T-cell (primary cell): ENCODE measurements at regions not wholly inside any gene's neighbourhood (a gene's known extent, or its start where the extent isn't known, plus 50 kb on each side); places are given as distances from the start of the nearest gene placed in this dataset.
"Not testable (repeated sequence)": the region's sequence is repeated elsewhere in the genome, so short reads cannot be mapped to it uniquely, and the experiment has no call there.

Experiments used
- ATAC-seq, 4 experiments: fragments of 200-7000 bp in 3 of 4; fragments of 150-1000 bp in 1 of 4; cut with Tn5 transposase; replicated peaks in 1 of 4; 1 replicate in 3 of 4; 2 replicates in 1 of 4; pipeline ENCODE4 v1.10.0; 2021; ENCODE audit warnings: moderate library complexity in 3 of 4, mild to moderate bottlenecking in 2 of 4, moderate number of reproducible peaks in 1 of 4
- CTCF ChIA-PET, 2 donors: fragments of 300-600 bp; sonication (Branson Sonifier 250); formaldehyde crosslinking; loops; one replicate each; lab custom pipeline; 2022; ENCODE audit warnings: antibody characterized with exemption in 2 of 2; lab: Charles Lee
- POLR2A ChIA-PET, 2 donors: fragments of 300-600 bp; sonication (Branson Sonifier 250); formaldehyde crosslinking; loops; one replicate each; lab custom pipeline; 2022; ENCODE audit warnings: antibody characterized with exemption in 2 of 2; lab: Charles Lee
- DNase-seq, 35 experiments: peaks; one replicate each; pipeline versions ENCODE4 v3.0.0 to v3.0.0-alpha.2; 2013 to 2023
- H3K27ac ChIP-seq: one replicate; pipeline ENCODE4 v1.5.1; 2013; ENCODE audit warnings: low read length
- H3K27me3 ChIP-seq, 2 experiments: replicated peaks in 1 of 2; 1 replicate in 1 of 2; 2 replicates in 1 of 2; pipeline versions ENCODE4 v1.6.1 to v1.7.0; 2013; ENCODE audit warnings: low read length in 1 of 2, mixed read lengths in 1 of 2; ENCODE audit not compliant: control insufficient read depth in 2 of 2, insufficient read depth in 2 of 2; ENCODE audit errors: extremely low read depth in 1 of 2
- H3K36me3 ChIP-seq, 2 donors: 1 replicate in 1 of 2; 2 replicates in 1 of 2; pipeline versions ENCODE4 v1.6.1 to v1.7.0; 2013; ENCODE audit warnings: low read length in 1 of 2; ENCODE audit not compliant: control insufficient read depth in 2 of 2, insufficient read depth in 1 of 2; ENCODE audit errors: extremely low read depth in 1 of 2
- H3K4me1 ChIP-seq, 2 experiments: 1 replicate in 1 of 2; 2 replicates in 1 of 2; pipeline versions ENCODE4 v1.6.1 to v1.7.0; 2013; ENCODE audit warnings: low read length in 2 of 2, mixed read lengths in 1 of 2; ENCODE audit not compliant: insufficient read depth in 2 of 2, control insufficient read depth in 1 of 2; ENCODE audit errors: extremely low read depth in 1 of 2
- H3K4me3 ChIP-seq, 2 donors: 1 replicate in 1 of 2; 2 replicates in 1 of 2; pipeline versions ENCODE4 v1.5.1 to v1.7.0; 2013; ENCODE audit warnings: mild to moderate bottlenecking in 2 of 2, low read length in 1 of 2, moderate library complexity in 1 of 2; ENCODE audit not compliant: control insufficient read depth in 1 of 2; ENCODE audit errors: extremely low read depth in 1 of 2
- H3K9me3 ChIP-seq: 2 replicates; pipeline ENCODE4 v1.7.0; 2013
- H3K27ac Mint-ChIP-seq, 2 donors: one replicate each; pipeline ENCODE4 v1.8.0; 2020 to 2021; ENCODE audit warnings: mild to moderate bottlenecking in 2 of 2, mixed read lengths in 2 of 2
- H3K27me3 Mint-ChIP-seq, 2 donors: one replicate each; pipeline ENCODE4 v1.8.0; 2021 to 2022; ENCODE audit warnings: mixed read lengths in 2 of 2
- H3K36me3 Mint-ChIP-seq: one replicate; pipeline ENCODE4 v1.8.0; 2021; ENCODE audit warnings: mixed read lengths
- H3K4me1 Mint-ChIP-seq, 3 donors: one replicate each; pipeline ENCODE4 v1.8.0; 2020 to 2022; ENCODE audit warnings: mixed read lengths in 3 of 3, mild to moderate bottlenecking in 1 of 3
- H3K4me3 Mint-ChIP-seq, 3 donors: one replicate each; pipeline ENCODE4 v1.8.0; 2020 to 2022; ENCODE audit warnings: mild to moderate bottlenecking in 3 of 3, mixed read lengths in 3 of 3, moderate library complexity in 3 of 3
- H3K9me3 Mint-ChIP-seq, 3 donors: one replicate each; pipeline ENCODE4 v1.8.0; 2020 to 2022; ENCODE audit warnings: mixed read lengths in 3 of 3
- WGBS: methylation state at CpG from one replicate; pipeline ENCODE4 v1.1.5; 2013; ENCODE audit warnings: missing lambda C conversion rate; ENCODE audit not compliant: insufficient coverage; 5-methylcytosine and 5-hydroxymethylcytosine counted together

DNA sequence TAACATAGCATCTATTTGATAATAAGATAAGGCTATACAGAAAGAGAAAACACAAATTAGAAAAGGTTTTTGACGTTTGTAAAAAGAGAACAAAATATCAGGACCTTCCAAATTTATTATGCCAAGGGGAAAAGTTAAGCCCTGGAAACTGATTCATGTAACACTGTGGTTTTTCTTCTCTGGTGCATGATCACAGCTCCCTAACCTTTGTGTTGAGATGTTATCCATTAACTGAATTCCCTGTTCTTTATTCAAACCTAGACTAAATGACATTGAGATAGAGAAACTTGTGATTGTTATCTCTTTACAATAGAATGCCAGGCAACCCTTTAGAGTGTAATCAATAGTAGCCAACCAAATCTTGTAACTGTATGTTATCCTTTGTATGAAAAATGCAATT lies 141.5 kb upstream of the NRG3 start:
- WGBS = no CpG with 5 or more reads among the region's 1 CpG
- POLR2A ChIA-PET = no interaction called here
- no peaks in the 10 kb centered on the region for H3K9me3 ChIP-seq
- no peaks in the 10 kb centered on the region for H3K4me1 Mint-ChIP-seq
- no peak for DNase-seq
- H3K4me3 Mint-ChIP-seq = no peak overlapping the region
- no peaks in the 10 kb centered on the region for H3K36me3 Mint-ChIP-seq
- H3K9me3 Mint-ChIP-seq = peaks cover 3 to 19% (median 8%) of the 10 kb centered on the region in 3 donors
- no peak overlapping the region for H3K27ac ChIP-seq
- CTCF ChIA-PET = no interaction called here
- no peak overlapping the region for H3K27ac Mint-ChIP-seq
- no peaks in the 10 kb centered on the region for H3K36me3 ChIP-seq
- H3K4me1 ChIP-seq = no peaks in the 10 kb centered on the region
- no peaks in the 10 kb centered on the region for H3K27me3 Mint-ChIP-seq
- no peak overlapping the region for H3K4me3 ChIP-seq
- ATAC-seq = no peak
- H3K27me3 ChIP-seq = no peaks in the 10 kb centered on the region

DNA sequence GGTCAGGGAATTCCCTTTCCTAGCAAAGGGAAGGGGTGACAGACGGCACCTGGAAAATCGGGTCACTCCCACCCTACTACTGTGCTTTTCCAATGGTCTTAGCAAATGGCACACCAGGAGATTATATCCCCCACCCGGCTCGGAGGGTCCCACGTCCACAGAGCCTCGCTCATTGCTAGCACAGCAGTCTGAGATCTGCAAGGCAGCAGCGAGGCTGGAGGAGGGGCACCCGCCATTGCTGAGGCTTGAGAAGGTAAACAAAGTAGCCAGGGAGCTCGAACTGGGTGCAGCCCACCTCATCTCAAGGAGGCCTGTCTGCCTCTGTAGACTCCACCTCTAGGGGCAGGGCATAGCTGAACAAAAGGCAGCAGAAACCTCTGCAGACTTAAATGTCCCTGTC lies 139.8 kb upstream of the NRG3 start:
- 100% methylated on average over 2 of the region's 9 CpGs for WGBS
- H3K4me1 Mint-ChIP-seq, H3K27me3 ChIP-seq, H3K4me3 ChIP-seq, POLR2A ChIA-PET, H3K36me3 Mint-ChIP-seq, H3K36me3 ChIP-seq, DNase-seq, H3K27me3 Mint-ChIP-seq, ATAC-seq, H3K4me1 ChIP-seq, H3K9me3 ChIP-seq, H3K27ac ChIP-seq, H3K4me3 Mint-ChIP-seq, CTCF ChIA-PET, H3K27ac Mint-ChIP-seq: not testable (repeated sequence)
- H3K9me3 Mint-ChIP-seq = peaks cover 3 to 26% (median 11%) of the 10 kb centered on the region in 3 donors

DNA sequence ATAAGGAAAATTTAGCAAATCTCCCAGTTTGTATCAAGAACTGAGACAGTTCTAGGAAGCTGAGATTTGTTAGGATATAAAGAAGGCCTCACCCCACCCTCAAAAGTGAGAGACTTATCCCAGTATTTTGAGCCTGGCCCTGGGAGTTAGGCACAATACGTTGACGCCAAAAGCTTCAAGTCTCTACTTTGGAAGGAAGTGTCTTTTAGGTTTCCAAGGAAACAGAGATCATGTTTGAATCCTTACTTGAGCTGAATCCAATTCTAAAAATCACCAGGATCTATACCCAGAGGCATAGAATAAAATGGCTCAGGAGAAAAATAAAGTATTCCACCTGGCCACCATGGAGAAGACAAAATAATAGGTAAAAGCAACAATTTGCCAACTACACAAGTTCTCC lies 115.9 kb upstream of the NRG3 start:
- ChIA-PET POLR2A (no interaction called here), CTCF (no interaction called here)
- WGBS = no CpG with 5 or more reads among the region's 2 CpGs

DNA sequence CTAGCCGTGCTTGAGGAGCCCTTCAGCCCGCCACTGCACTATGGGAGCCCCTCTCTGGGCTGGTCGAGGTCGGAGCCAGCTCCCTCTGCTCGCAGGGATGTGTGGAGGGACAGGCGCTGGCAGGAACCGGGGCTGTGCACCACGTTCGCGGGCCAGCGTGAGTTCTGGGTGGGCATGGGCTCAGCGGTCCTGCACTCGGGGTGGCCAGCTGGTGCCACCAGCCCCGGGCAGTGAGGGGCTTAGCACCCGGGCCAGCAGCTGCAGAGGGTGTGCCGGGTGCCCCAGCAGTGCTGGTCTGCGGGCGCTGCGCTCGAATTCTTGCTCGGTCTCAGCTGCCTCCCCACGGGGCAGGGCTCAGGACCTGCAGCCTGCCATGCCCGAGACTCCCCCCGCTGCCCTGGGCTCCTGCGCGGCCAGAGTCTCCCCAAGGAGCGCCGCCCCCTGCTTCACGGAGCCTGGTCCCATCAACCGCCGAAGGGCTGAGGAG lies 90.8 kb upstream of the NRG3 start:
- Mint-ChIP-seq H3K4me3 (no peak overlapping the region), H3K4me1 (no peaks in the 10 kb centered on the region), H3K9me3 (peaks cover 0 to 4% (median 0%) of the 10 kb centered on the region in 3 donors), H3K27ac (no peak overlapping the region), H3K27me3 (no peaks in the 10 kb centered on the region), H3K36me3 (no peaks in the 10 kb centered on the region)
- ChIA-PET POLR2A (no interaction called here), CTCF (no interaction called here)
- DNase-seq = no peak
- WGBS = 83% methylated on average over 31 of the region's 31 CpGs
- H3K27me3 ChIP-seq = no peaks in the 10 kb centered on the region
- H3K9me3 ChIP-seq = no peaks in the 10 kb centered on the region
- H3K27ac ChIP-seq = no peak overlapping the region
- H3K4me3 ChIP-seq = no peak overlapping the region
- H3K36me3 ChIP-seq = no peaks in the 10 kb centered on the region
- H3K4me1 ChIP-seq = no peaks in the 10 kb centered on the region
- no peak for ATAC-seq

More for the DNA sequence above, 115.9 kb upstream of the NRG3 start:
- Histone ChIP-seq H3K4me3 (no peak overlapping the region), H3K27ac (no peak overlapping the region), H3K36me3 (no peaks in the 10 kb centered on the region), H3K4me1 (no peaks in the 10 kb centered on the region), H3K9me3 (no peaks in the 10 kb centered on the region), H3K27me3 (no peaks in the 10 kb centered on the region)
- Mint-ChIP-seq H3K27ac (no peak overlapping the region), H3K36me3 (no peaks in the 10 kb centered on the region), H3K4me1 (no peaks in the 10 kb centered on the region), H3K27me3 (no peaks in the 10 kb centered on the region), H3K4me3 (no peak overlapping the region), H3K9me3 (peaks cover 5 to 8% (median 7%) of the 10 kb centered on the region in 3 donors)
- DNase-seq (no peak), ATAC-seq (no peak)

DNA sequence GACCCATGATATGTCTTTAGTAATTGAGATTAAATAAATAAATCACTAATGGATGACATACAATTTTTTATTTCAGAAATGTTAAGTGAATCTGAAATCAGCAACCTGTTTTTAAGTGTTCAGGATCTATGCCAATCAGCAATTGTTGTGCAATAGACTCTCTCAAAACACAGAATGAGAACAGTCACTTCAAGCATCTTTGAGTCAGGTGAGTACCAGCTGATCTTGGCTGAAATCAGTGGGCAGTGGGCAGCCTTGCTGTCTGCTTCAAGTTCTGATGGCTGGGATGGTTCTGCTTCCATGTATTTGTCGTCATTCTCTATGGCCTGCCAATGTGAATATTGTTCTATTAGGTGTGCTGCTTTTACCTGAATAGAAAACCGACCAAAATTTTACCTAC lies 82.3 kb upstream of the NRG3 start:
- WGBS = no CpG with 5 or more reads among the region's 2 CpGs

DNA sequence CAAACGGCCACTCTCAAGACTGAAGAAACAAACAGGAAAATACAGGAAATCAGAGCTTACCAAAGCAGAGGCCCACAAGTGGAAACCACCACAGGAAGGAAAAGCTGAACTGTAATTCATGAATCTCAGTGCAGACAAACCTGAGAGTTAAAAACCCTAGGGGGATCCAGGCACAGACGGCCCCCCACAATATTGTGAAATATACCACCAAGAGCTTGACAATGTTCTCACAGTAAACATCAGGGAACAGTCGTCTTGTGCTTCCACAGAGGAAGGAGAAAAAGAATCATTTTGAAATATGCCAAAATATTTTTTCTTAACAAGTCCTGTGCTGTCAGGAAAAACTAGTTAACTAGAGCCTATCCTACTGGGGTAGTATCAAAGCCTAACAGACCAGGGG lies 68.2 kb upstream of the NRG3 start:
- no peaks in the 10 kb centered on the region for H3K4me1 ChIP-seq
- ATAC-seq (no peak), DNase-seq (no peak)
- WGBS = no CpG with 5 or more reads among the region's 3 CpGs
- no peaks in the 10 kb centered on the region for H3K36me3 Mint-ChIP-seq
- H3K27ac ChIP-seq = no peak overlapping the region
- H3K9me3 Mint-ChIP-seq = peaks cover 13 to 45% (median 16%) of the 10 kb centered on the region in 3 donors
- no peak overlapping the region for H3K27ac Mint-ChIP-seq
- ChIA-PET CTCF (no interaction called here), POLR2A (interaction anchor here in 1 of 2 donors (0.7 kb wide), 1 partner anchor 1151 kb away, joined by 5 read pairs; no protein-coding TSS in a partner anchor)
- no peak overlapping the region for H3K4me3 Mint-ChIP-seq
- H3K27me3 Mint-ChIP-seq = no peaks in the 10 kb centered on the region
- no peaks in the 10 kb centered on the region for H3K4me1 Mint-ChIP-seq
- peaks cover 3% of the 10 kb centered on the region for H3K9me3 ChIP-seq
- H3K27me3 ChIP-seq = no peaks in the 10 kb centered on the region
- no peak overlapping the region for H3K4me3 ChIP-seq
- H3K36me3 ChIP-seq = no peaks in the 10 kb centered on the region

More for the DNA sequence above, 82.3 kb upstream of the NRG3 start:
- Mint-ChIP-seq H3K9me3 (no peaks in the 10 kb centered on the region), H3K27ac (no peak overlapping the region), H3K27me3 (no peaks in the 10 kb centered on the region), H3K36me3 (no peaks in the 10 kb centered on the region), H3K4me1 (no peaks in the 10 kb centered on the region), H3K4me3 (no peak overlapping the region)
- H3K36me3 ChIP-seq = no peaks in the 10 kb centered on the region
- ChIA-PET POLR2A (no interaction called here), CTCF (no interaction called here)
- ATAC-seq = no peak
- H3K4me3 ChIP-seq = no peak overlapping the region
- no peaks in the 10 kb centered on the region for H3K4me1 ChIP-seq
- H3K27ac ChIP-seq = no peak overlapping the region
- H3K9me3 ChIP-seq = no peaks in the 10 kb centered on the region
- DNase-seq = no peak
- H3K27me3 ChIP-seq = no peaks in the 10 kb centered on the region

DNA sequence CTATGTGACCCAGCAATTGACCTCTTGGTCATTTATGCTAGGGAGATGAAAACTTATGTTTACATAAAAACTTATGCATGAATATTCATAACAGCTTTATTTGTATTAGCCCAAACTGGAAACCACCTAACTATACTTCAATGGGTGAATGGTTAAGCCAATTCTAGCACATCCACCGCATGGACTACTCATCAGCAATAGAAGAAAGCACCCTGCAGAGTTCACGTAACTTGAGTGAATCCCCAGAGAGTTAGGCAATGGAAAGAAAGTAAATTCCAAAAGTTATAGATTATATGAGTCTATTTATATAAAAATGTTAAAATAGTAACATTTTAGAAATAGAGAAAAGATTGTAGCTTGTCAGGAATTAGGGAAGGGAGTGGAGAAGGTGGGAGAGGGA lies 60.2 kb upstream of the NRG3 start:
- Histone ChIP-seq H3K27ac (no peak overlapping the region), H3K4me1 (no peaks in the 10 kb centered on the region), H3K9me3 (peaks cover 3% of the 10 kb centered on the region), H3K4me3 (no peak overlapping the region), H3K27me3 (no peaks in the 10 kb centered on the region), H3K36me3 (no peaks in the 10 kb centered on the region)
- no peaks in the 10 kb centered on the region for H3K36me3 Mint-ChIP-seq
- no peaks in the 10 kb centered on the region for H3K4me1 Mint-ChIP-seq
- no peak for ATAC-seq
- DNase-seq = no peak
- peaks cover 5 to 24% (median 6%) of the 10 kb centered on the region in 3 donors for H3K9me3 Mint-ChIP-seq
- no peaks in the 10 kb centered on the region for H3K27me3 Mint-ChIP-seq
- ChIA-PET CTCF (no interaction called here), POLR2A (no interaction called here)
- H3K4me3 Mint-ChIP-seq = no peak overlapping the region
- H3K27ac Mint-ChIP-seq = no peak overlapping the region
- WGBS = no CpG with 5 or more reads among the region's 2 CpGs
